ENCODE measurements at regions not wholly inside any gene's neighbourhood (a gene's known extent, or its start where the extent isn't known, plus 50 kb on each side); places are given as distances from the start of the nearest gene placed in this dataset.

GRCh38 chr3:155239960-155240359 is 53.5 kb downstream of the STRIT1 start (continued):
- TF ChIP-seq, protein P1, sequence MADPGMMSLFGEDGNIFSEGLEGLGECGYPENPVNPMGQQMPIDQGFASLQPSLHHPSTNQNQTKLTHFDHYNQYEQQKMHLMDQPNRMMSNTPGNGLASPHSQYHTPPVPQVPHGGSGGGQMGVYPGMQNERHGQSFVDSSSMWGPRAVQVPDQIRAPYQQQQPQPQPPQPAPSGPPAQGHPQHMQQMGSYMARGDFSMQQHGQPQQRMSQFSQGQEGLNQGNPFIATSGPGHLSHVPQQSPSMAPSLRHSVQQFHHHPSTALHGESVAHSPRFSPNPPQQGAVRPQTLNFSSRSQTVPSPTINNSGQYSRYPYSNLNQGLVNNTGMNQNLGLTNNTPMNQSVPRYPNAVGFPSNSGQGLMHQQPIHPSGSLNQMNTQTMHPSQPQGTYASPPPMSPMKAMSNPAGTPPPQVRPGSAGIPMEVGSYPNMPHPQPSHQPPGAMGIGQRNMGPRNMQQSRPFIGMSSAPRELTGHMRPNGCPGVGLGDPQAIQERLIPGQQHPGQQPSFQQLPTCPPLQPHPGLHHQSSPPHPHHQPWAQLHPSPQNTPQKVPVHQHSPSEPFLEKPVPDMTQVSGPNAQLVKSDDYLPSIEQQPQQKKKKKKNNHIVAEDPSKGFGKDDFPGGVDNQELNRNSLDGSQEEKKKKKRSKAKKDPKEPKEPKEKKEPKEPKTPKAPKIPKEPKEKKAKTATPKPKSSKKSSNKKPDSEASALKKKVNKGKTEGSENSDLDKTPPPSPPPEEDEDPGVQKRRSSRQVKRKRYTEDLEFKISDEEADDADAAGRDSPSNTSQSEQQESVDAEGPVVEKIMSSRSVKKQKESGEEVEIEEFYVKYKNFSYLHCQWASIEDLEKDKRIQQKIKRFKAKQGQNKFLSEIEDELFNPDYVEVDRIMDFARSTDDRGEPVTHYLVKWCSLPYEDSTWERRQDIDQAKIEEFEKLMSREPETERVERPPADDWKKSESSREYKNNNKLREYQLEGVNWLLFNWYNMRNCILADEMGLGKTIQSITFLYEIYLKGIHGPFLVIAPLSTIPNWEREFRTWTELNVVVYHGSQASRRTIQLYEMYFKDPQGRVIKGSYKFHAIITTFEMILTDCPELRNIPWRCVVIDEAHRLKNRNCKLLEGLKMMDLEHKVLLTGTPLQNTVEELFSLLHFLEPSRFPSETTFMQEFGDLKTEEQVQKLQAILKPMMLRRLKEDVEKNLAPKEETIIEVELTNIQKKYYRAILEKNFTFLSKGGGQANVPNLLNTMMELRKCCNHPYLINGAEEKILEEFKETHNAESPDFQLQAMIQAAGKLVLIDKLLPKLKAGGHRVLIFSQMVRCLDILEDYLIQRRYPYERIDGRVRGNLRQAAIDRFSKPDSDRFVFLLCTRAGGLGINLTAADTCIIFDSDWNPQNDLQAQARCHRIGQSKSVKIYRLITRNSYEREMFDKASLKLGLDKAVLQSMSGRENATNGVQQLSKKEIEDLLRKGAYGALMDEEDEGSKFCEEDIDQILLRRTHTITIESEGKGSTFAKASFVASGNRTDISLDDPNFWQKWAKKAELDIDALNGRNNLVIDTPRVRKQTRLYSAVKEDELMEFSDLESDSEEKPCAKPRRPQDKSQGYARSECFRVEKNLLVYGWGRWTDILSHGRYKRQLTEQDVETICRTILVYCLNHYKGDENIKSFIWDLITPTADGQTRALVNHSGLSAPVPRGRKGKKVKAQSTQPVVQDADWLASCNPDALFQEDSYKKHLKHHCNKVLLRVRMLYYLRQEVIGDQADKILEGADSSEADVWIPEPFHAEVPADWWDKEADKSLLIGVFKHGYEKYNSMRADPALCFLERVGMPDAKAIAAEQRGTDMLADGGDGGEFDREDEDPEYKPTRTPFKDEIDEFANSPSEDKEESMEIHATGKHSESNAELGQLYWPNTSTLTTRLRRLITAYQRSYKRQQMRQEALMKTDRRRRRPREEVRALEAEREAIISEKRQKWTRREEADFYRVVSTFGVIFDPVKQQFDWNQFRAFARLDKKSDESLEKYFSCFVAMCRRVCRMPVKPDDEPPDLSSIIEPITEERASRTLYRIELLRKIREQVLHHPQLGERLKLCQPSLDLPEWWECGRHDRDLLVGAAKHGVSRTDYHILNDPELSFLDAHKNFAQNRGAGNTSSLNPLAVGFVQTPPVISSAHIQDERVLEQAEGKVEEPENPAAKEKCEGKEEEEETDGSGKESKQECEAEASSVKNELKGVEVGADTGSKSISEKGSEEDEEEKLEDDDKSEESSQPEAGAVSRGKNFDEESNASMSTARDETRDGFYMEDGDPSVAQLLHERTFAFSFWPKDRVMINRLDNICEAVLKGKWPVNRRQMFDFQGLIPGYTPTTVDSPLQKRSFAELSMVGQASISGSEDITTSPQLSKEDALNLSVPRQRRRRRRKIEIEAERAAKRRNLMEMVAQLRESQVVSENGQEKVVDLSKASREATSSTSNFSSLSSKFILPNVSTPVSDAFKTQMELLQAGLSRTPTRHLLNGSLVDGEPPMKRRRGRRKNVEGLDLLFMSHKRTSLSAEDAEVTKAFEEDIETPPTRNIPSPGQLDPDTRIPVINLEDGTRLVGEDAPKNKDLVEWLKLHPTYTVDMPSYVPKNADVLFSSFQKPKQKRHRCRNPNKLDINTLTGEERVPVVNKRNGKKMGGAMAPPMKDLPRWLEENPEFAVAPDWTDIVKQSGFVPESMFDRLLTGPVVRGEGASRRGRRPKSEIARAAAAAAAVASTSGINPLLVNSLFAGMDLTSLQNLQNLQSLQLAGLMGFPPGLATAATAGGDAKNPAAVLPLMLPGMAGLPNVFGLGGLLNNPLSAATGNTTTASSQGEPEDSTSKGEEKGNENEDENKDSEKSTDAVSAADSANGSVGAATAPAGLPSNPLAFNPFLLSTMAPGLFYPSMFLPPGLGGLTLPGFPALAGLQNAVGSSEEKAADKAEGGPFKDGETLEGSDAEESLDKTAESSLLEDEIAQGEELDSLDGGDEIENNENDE (IDR thresholded peaks at IDR 0.05; ENCODE audit: insufficient replicate concordance, low read length): no peak
- no peak for TF ChIP-seq TCF12 (IDR thresholded peaks at IDR 0.05; ENCODE audit: low read depth, low read length)
- TF ChIP-seq, protein P2, sequence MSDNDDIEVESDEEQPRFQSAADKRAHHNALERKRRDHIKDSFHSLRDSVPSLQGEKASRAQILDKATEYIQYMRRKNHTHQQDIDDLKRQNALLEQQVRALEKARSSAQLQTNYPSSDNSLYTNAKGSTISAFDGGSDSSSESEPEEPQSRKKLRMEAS (IDR thresholded peaks at IDR 0.05): no peak
- TF ChIP-seq NANOG (IDR thresholded peaks at IDR 0.05; ENCODE audit: insufficient read depth, low read depth, low read length, poor library complexity, severe bottlenecking): no peak
- TF ChIP-seq ZNF274 (IDR thresholded peaks at IDR 0.05; ENCODE audit: borderline replicate concordance, extremely low read depth, low read length): no peak
- no peak for TF ChIP-seq CTBP2 (IDR thresholded peaks at IDR 0.05; ENCODE audit: borderline replicate concordance, insufficient read depth, insufficient read length, low read length)
- TF ChIP-seq POLR2AphosphoS5 (IDR thresholded peaks at IDR 0.05; ENCODE audit: low read depth, low read length): no peak
- no peak for TF ChIP-seq JUND (IDR thresholded peaks at IDR 0.05; ENCODE audit: low read length)
- no peak for TF ChIP-seq KDM5A (IDR thresholded peaks at IDR 0.05; ENCODE audit: low read length)
- TF ChIP-seq FOSL1 (IDR thresholded peaks at IDR 0.05; ENCODE audit: insufficient read depth, low read depth, low read length): no peak
- no peak for TF ChIP-seq TAF1 (IDR thresholded peaks at IDR 0.05; ENCODE audit: low read depth, low read length)
- no peak for TF ChIP-seq HDAC6 (IDR thresholded peaks at IDR 0.05; ENCODE audit: low read depth, low read length)
- no peak for TF ChIP-seq CBX8 (IDR thresholded peaks at IDR 0.05; ENCODE audit: borderline replicate concordance, low read depth, low read length)
